ENCODE measurements at regions not wholly inside any gene's neighbourhood (a gene's known extent, or its start where the extent isn't known, plus 50 kb on each side); places are given as distances from the start of the nearest gene placed in this dataset.

DNA sequence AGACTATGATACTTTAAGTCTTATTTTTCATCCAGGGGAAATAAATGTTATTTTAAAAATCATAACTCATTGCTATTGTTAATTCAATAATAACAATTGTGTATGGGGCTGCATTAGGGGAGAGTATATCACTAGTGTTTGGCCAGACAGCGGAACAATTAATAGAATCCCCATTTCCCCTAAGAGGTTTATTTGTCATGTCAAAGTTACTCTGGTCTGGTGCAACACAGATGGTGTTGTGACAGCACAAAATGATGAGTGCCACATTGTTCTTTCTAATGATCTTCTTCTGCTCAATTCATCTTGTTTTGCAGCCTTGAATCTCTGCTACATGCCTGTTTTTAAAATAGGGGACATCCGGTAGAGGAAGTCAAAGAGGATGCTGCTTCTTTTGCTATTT, 351.6 kb downstream of the NSUN3 start:
- no TSS peak for BruUV-seq (replicated peaks)
- no peaks in the 10 kb centered on the region for H3K9me3 Mint-ChIP-seq (ENCODE audit: low read depth, unreplicated experiment)

DNA sequence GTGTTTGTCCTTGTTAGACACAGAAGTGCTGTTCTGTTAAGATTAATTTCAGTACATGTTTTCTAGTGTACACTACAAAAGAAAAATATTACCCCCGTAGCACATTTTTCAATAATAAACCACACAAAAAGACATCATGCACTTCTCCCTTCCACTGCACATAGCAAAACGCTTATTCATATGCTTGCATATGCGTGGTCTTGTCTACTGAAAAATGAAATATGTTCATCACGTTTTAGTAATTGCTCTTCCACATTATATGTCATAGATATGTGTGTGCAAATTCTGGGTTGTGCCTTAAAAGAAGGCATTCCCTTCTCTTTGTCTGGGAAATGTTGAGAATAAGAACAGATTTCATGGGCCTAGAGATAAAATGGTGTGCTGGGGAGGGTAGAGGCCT, 353.9 kb downstream of the NSUN3 start:
- no peak overlapping the region for H3K4me3 Mint-ChIP-seq (ENCODE audit: low read depth, unreplicated experiment)
- peaks cover 31% of the 10 kb centered on the region for H3K4me1 Mint-ChIP-seq (ENCODE audit: low read depth, unreplicated experiment)
- H3K9me3 Mint-ChIP-seq (ENCODE audit: low read depth, unreplicated experiment), result no peaks in the 10 kb centered on the region
- DNase-seq, result no peak
- intact Hi-C loops (cut with micrococcal nuclease; ENCODE audit: unreplicated experiment), result no loop called here
- no peaks in the 10 kb centered on the region for H3K27me3 Mint-ChIP-seq (ENCODE audit: unreplicated experiment)
- no peak overlapping the region for H3K27ac Mint-ChIP-seq (ENCODE audit: unreplicated experiment)
- CTCF ChIA-PET, result no interaction called here
- H3K36me3 Mint-ChIP-seq (ENCODE audit: insufficient read depth, unreplicated experiment), result no peaks in the 10 kb centered on the region
- no TSS peak for BruUV-seq (replicated peaks)
- TF ChIP-seq, protein P1, sequence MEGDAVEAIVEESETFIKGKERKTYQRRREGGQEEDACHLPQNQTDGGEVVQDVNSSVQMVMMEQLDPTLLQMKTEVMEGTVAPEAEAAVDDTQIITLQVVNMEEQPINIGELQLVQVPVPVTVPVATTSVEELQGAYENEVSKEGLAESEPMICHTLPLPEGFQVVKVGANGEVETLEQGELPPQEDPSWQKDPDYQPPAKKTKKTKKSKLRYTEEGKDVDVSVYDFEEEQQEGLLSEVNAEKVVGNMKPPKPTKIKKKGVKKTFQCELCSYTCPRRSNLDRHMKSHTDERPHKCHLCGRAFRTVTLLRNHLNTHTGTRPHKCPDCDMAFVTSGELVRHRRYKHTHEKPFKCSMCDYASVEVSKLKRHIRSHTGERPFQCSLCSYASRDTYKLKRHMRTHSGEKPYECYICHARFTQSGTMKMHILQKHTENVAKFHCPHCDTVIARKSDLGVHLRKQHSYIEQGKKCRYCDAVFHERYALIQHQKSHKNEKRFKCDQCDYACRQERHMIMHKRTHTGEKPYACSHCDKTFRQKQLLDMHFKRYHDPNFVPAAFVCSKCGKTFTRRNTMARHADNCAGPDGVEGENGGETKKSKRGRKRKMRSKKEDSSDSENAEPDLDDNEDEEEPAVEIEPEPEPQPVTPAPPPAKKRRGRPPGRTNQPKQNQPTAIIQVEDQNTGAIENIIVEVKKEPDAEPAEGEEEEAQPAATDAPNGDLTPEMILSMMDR (IDR thresholded peaks at IDR 0.05; ENCODE audit: unreplicated experiment), result no peak

More for the DNA sequence above, 351.6 kb downstream of the NSUN3 start:
- CTCF ChIA-PET, result no interaction called here
- Mint-ChIP-seq H3K27me3 (ENCODE audit: unreplicated experiment) (no peaks in the 10 kb centered on the region), H3K4me3 (ENCODE audit: low read depth, unreplicated experiment) (no peak overlapping the region), H3K36me3 (ENCODE audit: insufficient read depth, unreplicated experiment) (no peaks in the 10 kb centered on the region), H3K27ac (ENCODE audit: unreplicated experiment) (no peak overlapping the region), H3K4me1 (ENCODE audit: low read depth, unreplicated experiment) (peaks cover 19% of the 10 kb centered on the region)
- TF ChIP-seq, protein P1 (IDR thresholded peaks at IDR 0.05; ENCODE audit: unreplicated experiment), result no peak
- DNase-seq, result no peak
- intact Hi-C loops (cut with micrococcal nuclease; ENCODE audit: unreplicated experiment), result no loop called here

DNA sequence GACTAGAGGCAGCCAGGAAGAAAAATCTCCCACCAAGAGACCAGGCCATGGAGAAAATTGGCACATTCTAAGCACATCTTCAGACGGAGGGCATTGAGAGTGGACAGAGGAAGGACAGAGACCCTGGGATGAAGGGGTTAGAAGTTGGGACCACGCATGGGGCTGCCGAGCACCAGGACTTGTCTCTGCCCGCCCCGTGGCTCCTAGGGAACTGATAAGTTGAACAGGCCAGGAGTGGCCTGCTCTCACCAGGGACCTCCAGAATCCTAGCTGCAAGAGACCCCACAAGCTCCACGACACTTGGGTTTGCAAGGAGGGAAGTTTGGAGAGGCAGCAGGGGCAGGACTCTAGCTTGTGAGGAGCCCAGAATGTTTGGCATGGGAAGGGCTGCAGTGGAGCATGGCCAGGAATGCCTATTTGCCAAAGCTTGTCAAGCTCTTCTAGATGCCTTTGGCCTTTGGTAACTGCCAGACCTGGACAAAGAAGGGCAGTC, 355.1 kb downstream of the NSUN3 start:
- Mint-ChIP-seq H3K9me3 (ENCODE audit: low read depth, unreplicated experiment) (no peaks in the 10 kb centered on the region), H3K4me1 (ENCODE audit: low read depth, unreplicated experiment) (peaks cover 22% of the 10 kb centered on the region), H3K27me3 (ENCODE audit: unreplicated experiment) (no peaks in the 10 kb centered on the region), H3K27ac (ENCODE audit: unreplicated experiment) (no peak overlapping the region), H3K4me3 (ENCODE audit: low read depth, unreplicated experiment) (no peak overlapping the region), H3K36me3 (ENCODE audit: insufficient read depth, unreplicated experiment) (no peaks in the 10 kb centered on the region)
- CTCF ChIA-PET, result no interaction called here
- TF ChIP-seq, protein P1 (IDR thresholded peaks at IDR 0.05; ENCODE audit: unreplicated experiment), result no peak
- BruUV-seq (replicated peaks), result no TSS peak
- no peak for DNase-seq
- intact Hi-C loops (cut with micrococcal nuclease; ENCODE audit: unreplicated experiment), result no loop called here

DNA sequence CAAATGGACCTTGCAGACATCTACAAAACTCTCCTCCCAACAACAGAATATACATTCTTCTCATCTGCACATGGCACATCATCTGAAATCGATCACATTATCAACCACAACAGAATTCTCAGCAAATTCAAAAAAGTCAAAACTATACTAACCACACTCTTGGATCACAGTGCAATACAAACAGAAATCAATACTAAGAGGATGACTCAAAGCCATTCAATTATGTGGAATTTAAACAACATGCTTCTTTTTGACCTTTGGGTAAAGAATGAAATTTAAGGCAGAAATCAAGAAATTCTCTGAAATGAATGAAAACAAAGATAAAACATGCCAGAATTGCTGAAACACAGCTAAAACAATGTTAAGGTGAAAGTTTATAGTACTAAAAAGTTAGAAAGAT, 358.1 kb downstream of the NSUN3 start:
- CTCF ChIA-PET, result no interaction called here
- Mint-ChIP-seq H3K27me3 (ENCODE audit: unreplicated experiment) (no peaks in the 10 kb centered on the region), H3K9me3 (ENCODE audit: low read depth, unreplicated experiment) (no peaks in the 10 kb centered on the region), H3K27ac (ENCODE audit: unreplicated experiment) (no peak overlapping the region), H3K4me3 (ENCODE audit: low read depth, unreplicated experiment) (no peak overlapping the region), H3K4me1 (ENCODE audit: low read depth, unreplicated experiment) (peaks cover 12% of the 10 kb centered on the region), H3K36me3 (ENCODE audit: insufficient read depth, unreplicated experiment) (no peaks in the 10 kb centered on the region)
- TF ChIP-seq, protein P1 (IDR thresholded peaks at IDR 0.05; ENCODE audit: unreplicated experiment), result no peak
- intact Hi-C loops (cut with micrococcal nuclease; ENCODE audit: unreplicated experiment), result no loop called here
- DNase-seq, result no peak
- no TSS peak for BruUV-seq (replicated peaks)
